HG03469 (cell line): ENCODE measurements at regions not wholly inside any gene's neighbourhood (a gene's known extent, or its start where the extent isn't known, plus 50 kb on each side); places are given as distances from the start of the nearest gene placed in this dataset.

Source experiments
- ATAC-seq: cut with Tn5 transposase; IDR thresholded peaks from one replicate; pipeline ENCODE4 v1.9.1; 2021; ENCODE audit warnings: mild to moderate bottlenecking, moderate library complexity, moderate number of reproducible peaks; ENCODE audit not compliant: unreplicated experiment

- no peak for ATAC-seq
Measured at GRCh38 chr3:101091489-101091888, 98.3 kb upstream of the ABI3BP start.

- ATAC-seq, result no peak
Measured at GRCh38 chr3:101085752-101086151, 92.5 kb upstream of the ABI3BP start.

GRCh38 chr3:101084404-101084803 lies 91.2 kb upstream of the ABI3BP start:
- no peak for ATAC-seq

- ATAC-seq, result no peak
Measured at GRCh38 chr3:101081999-101082398, 88.8 kb upstream of the ABI3BP start.

GRCh38 chr3:101081446-101081845 lies 88.2 kb upstream of the ABI3BP start:
- no peak for ATAC-seq

GRCh38 chr3:101077361-101078011 lies 84.3 kb upstream of the ABI3BP start:
- ATAC-seq, result no peak

- ATAC-seq, result no peak
Measured at GRCh38 chr3:101074518-101074917, 81.3 kb upstream of the ABI3BP start.

- no peak for ATAC-seq
Measured at GRCh38 chr3:101072300-101072699, 79.1 kb upstream of the ABI3BP start.

- no peak for ATAC-seq
Measured at GRCh38 chr3:101070799-101071121, 77.5 kb upstream of the ABI3BP start.

GRCh38 chr3:101069901-101070798 lies 76.9 kb upstream of the ABI3BP start:
- peak; percentile 95 for ATAC-seq

GRCh38 chr3:101068876-101069606 lies 75.8 kb upstream of the ABI3BP start:
- ATAC-seq, result no peak

GRCh38 chr3:101066711-101067129 lies 73.5 kb upstream of the ABI3BP start:
- ATAC-seq, result no peak

GRCh38 chr3:101065962-101066361 lies 72.7 kb upstream of the ABI3BP start:
- ATAC-seq, result no peak

- no peak for ATAC-seq
Measured at GRCh38 chr3:101063401-101063800, 70.2 kb upstream of the ABI3BP start.

- no peak for ATAC-seq
Measured at GRCh38 chr3:101061312-101061711, 68.1 kb upstream of the ABI3BP start.

- ATAC-seq, result no peak
Measured at GRCh38 chr3:101050866-101051265, 57.6 kb upstream of the ABI3BP start.

- no peak for ATAC-seq
Measured at GRCh38 chr3:101050046-101050445, 56.8 kb upstream of the ABI3BP start.

GRCh38 chr3:101049532-101049931 lies 56.3 kb upstream of the ABI3BP start:
- no peak for ATAC-seq

GRCh38 chr3:101043687-101044078 lies 50.5 kb upstream of the ABI3BP start:
- no peak for ATAC-seq

- no peak for ATAC-seq
Measured at GRCh38 chr3:101042996-101043686, 49.9 kb upstream of the ABI3BP start.
